Activated naive CD4-positive, alpha-beta T cell (primary cell): ENCODE measurements at regions not wholly inside any gene's neighbourhood (a gene's known extent, or its start where the extent isn't known, plus 50 kb on each side); places are given as distances from the start of the nearest gene placed in this dataset.

Experiments used
- DNase-seq, 4 experiments: peaks; one replicate each; lab custom pipeline; 2025; lab: John Stamatoyannopoulos, UW

- peak; percentile 8 to 55 (median 28) for DNase-seq
Measured at GRCh38 chr2:134120733-134121630, 132.9 kb upstream of the MGAT5 start.

DNA sequence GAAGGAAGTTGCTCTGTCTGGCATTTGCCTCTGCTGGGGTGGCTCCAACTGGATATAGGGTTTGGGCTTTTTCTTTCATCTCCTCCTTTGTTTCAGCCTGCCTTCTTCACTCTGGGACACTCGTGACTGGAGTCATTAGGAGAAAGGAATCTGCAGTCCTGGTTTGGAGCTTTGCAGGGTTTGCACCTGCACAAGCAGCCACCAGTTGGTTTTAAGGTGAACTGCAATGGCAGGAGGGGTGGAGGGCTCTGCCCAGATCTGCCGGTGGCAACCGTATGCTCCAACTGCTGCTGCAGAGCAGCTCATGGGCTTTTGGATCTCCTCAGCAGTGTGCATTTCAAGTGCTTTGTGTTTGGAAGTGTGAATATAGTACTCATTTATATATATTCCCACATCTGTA, 131.3 kb upstream of the MGAT5 start:
- no peak for DNase-seq

DNA sequence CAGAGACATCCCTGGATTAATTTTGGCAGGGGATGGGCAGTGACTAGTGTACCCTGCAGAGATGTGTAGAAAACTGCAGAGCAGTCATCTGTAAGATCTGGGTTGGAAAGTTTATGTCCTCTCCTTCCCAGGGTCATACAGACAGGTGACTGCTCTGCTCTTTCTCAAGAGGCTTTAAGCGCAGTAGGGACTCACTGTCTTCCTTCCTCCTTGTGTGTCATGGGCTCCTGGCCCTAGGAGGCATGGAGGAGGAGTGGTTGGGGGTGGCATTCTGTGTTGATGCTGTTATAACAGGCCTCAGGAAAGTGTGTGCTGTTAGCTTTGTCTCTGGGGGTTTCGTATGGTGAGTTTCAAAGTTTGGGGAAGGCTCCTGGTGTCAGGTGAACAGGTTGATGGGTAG, 130.5 kb upstream of the MGAT5 start:
- DNase-seq: no peak

- no peak for DNase-seq
Measured at GRCh38 chr2:134124047-134124753, 129.7 kb upstream of the MGAT5 start.

DNA sequence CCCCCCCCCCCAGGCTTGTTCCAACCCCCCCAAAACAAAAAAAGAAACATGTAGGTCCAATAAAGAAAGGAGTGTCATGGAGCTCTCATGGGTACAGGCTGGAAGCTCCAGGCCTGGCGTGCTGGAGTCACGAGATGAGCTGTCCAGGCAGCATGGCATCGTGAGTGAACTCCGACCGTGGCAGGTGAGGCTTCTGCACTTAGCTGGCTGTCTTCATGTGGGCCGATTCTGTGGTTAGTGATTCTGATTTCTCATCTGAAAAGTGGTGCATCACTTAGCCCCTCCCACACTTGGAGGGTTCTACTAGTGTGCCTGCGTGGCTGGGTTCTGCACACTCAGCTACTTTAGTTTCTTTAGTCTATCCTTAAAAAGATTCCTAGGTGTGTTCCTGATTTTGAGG, 126.4 kb upstream of the MGAT5 start:
- DNase-seq: peak in 2 of 4 experiments; percentile 4 to 12

DNA sequence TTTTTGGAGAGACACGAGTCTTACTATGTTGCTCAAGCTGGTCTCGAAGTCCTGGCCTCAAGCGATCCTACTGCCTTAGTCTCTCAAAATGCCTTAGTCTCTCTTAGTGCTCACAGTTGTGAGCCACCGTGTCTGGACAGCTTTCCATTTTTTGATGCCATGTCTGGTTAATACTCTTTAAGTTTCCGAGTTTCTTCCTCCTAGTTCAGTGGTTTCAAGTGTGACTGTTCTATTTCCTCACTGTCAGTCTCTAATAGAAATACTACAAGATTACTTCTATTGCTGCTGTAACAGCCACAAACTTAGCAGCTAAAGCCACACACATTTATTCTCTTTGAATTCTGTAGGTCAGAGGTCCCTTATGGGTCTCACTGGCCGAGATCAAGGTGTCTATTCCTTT, 125.1 kb upstream of the MGAT5 start:
- no peak for DNase-seq

DNA sequence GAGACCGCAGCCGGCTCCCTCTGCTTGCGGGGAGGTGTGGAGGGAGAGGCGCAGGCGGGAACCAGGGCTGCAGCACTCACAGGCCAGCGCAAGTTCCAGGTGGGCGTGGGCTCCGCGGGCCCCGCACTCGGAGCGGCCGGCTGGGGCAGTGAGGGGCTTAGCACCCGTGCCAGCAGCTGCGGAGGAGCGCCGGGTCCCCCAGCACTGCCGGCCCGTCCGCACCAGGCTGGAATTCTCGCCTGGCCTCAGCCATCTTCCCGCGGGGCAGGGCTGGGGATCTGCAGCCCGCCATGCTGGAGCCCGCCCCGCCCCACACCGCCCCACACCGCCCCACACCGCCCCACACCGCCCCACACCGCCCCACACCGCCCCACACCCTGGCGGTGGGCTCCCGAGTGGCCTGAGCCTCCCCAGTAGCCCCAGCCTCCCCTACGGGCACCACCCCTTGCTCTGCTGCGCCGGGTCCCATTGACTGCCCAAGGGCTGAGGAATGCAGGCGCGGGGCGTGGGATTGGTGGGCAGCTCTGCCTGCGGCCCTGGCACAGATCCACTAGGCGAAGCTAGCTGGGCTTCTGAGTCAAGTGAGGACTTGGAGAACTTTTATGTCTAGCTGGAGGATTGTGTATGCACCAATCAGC, 123.9 kb upstream of the MGAT5 start:
- DNase-seq: no peak

DNA sequence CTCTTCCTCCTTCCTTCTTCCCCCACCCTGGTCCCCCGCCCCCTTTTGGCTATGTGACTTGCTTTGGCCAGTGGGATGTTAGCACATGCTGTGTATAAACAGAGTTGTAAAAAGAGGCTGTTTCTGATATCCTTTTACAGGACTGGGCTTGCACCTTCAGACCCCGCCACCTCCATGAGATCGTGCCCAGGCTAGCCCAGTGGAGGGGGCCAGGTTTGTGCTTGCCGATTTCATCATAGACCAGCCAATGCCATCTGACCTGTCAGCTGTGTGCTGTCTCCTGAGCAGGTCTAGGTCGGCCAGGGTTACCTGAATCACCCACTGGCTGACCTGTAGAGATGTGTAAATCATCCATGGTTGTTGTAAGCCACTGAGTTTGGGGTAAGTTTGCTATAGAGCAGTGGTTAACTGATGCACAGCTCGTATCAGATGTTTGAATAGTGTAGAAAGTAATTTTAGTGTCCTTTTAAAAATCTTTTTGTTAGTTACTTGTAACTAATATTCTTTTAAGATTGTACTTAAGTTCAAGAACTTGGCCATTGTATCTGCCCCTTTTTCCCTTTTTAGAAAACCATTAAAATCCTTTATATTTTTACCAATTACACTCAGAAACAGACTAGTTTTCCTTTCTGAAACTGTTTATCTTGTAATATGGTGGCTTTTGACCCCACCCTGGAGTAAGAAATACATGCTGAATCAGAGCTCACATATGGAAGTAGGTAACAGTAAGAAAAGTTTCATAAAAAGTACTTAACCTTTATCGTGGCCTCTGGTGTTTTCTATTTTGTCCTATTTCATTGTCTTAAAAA, 122.0 kb upstream of the MGAT5 start:
- no peak for DNase-seq

GRCh38 chr2:134132490-134132857, 121.4 kb upstream of the MGAT5 start:
- no peak for DNase-seq

DNA sequence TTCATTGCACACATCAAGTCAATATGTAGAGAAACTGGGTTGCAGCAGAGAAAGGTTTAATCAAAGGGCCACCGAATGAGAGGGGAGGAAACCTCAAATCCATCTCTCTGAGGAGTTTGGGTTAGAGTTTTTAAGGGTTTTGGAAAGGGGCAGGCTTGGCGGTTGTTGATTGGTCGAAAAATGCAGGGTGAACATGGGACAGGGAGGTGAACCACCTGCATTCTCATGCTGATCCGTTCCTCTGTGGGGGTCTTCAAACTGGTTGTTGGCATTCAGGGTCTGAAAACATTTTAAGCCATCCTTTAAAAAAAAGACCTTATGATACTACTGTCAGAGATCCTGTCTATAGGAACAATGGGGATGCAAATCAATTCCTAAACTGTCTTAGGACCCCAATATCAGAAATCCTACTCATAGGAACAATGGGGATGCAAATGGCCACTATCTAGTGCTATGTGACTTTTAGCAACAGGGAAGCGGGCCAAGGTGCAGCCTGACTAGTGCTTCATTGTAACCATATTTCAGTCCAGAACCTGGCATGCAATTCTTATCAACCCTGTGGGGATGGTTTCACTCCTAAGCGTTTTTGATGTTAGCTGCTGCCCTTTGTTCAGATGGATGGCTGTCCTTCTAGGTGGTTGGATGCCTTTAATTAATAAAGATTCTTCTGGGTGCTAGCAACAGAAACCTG, 120.1 kb upstream of the MGAT5 start:
- DNase-seq: no peak

- no peak for DNase-seq
Measured at GRCh38 chr2:134134313-134134706, 119.6 kb upstream of the MGAT5 start.

- DNase-seq: no peak
Measured at GRCh38 chr2:134134827-134135226, 119.0 kb upstream of the MGAT5 start.

- DNase-seq: no peak
Measured at GRCh38 chr2:134135793-134136192, 118.1 kb upstream of the MGAT5 start.

DNA sequence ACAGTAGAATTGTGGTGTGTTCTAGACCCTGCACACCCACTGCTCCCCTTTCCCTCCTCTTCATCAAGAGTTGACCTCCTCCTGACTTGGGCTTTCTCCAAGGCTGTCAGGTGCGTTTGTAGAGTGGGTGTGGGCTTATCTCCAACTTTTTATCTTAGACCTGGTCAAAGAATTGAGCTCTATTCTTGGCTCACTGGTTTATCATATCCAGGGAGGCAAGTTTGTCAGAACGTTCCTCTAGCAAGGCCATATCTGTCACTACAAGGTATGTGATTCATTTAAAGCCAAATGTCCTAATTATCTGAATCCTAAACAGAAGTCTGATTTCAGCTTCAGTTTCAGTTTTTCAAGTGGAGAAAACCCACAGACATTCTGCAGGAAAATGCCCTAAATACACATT, 117.1 kb upstream of the MGAT5 start:
- DNase-seq: no peak

- no peak for DNase-seq
Measured at GRCh38 chr2:134137182-134137611, 116.7 kb upstream of the MGAT5 start.

- DNase-seq: no peak
Measured at GRCh38 chr2:134138115-134138514, 115.8 kb upstream of the MGAT5 start.

DNA sequence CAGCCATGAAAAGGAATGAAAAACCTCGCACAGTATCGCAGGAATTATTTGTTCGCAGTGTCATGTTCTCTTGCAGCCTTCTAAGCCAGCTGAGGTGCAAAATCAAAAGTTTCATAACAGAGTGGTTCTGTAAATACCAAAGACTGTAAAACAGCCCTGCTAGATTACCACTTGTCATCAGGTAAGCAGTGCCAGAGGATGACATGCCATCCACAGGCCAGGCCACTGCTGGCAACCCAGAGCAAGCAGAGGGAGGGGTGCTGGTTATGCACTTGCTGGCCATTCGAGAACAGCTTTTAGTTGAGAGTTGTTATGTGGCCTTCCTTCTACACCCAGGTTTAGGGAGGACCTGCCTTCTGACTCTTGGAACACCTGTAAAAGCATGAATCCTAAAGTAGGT, 114.3 kb upstream of the MGAT5 start:
- no peak for DNase-seq

- DNase-seq: no peak
Measured at GRCh38 chr2:134140251-134140661, 113.6 kb upstream of the MGAT5 start.

- DNase-seq: no peak
Measured at GRCh38 chr2:134141598-134142340, 112.1 kb upstream of the MGAT5 start.

- DNase-seq: no peak
Measured at GRCh38 chr2:134142341-134142738, 111.5 kb upstream of the MGAT5 start.

DNA sequence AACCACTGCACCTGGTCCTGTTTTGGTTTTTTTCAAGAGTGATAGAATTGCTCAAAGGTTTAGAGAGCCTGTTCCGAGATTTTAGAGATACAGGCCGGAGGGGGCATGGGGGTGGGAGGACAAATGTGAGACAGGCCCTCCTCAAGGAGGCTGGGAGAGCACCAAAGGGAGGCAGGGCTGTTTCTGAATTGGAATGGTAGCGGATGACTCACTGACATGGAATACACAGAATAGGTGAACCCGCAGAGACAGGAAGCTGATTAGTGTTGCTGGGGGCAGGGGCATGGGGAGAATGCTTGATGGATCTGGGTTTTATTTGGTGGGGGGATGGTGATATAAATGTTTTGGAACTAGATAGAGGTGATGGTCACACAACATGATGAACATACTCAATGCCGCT, 111.0 kb upstream of the MGAT5 start:
- no peak for DNase-seq
